DOHH2 (cell line): ENCODE measurements at regions not wholly inside any gene's neighbourhood (a gene's known extent, or its start where the extent isn't known, plus 50 kb on each side); places are given as distances from the start of the nearest gene placed in this dataset.

ENCODE experiments used
- H3F3A ChIP-seq: fragments of 200-600 bp; sonication (generic), shearing (Covaris generic); 2 replicates; pipeline ENCODE4 v1.6.0; 2016; ENCODE audit warnings: antibody characterized with exemption, mild to moderate bottlenecking; ENCODE audit not compliant: control insufficient read depth, insufficient read depth
- H3K27ac ChIP-seq: fragments of 200-600 bp; sonication (generic); 2 replicates; pipeline ENCODE4 v1.5.1; 2014; ENCODE audit warnings: low read depth, mild to moderate bottlenecking, low read length, moderate library complexity
- H3K27me3 ChIP-seq: fragments of 200-600 bp; sonication (generic); 2 replicates; pipeline ENCODE4 v1.6.1; 2014; ENCODE audit warnings: mild to moderate bottlenecking, low read length, mixed read lengths; ENCODE audit not compliant: control insufficient read depth
- H3K36me3 ChIP-seq: fragments of 200-600 bp; sonication (generic); 2 replicates; pipeline ENCODE4 v1.6.1; 2014; ENCODE audit warnings: mild to moderate bottlenecking, low read length, moderate library complexity, mixed read lengths; ENCODE audit not compliant: control insufficient read depth
- H3K4me1 ChIP-seq: fragments of 200-600 bp; sonication (generic); 2 replicates; pipeline ENCODE4 v1.6.1; 2014; ENCODE audit warnings: mild to moderate bottlenecking, low read length, mixed read lengths; ENCODE audit not compliant: control insufficient read depth
- H3K4me2 ChIP-seq: fragments of 200-600 bp; sonication (generic); 2 replicates; pipeline ENCODE4 v1.6.0; 2014; ENCODE audit warnings: mild to moderate bottlenecking, low read length, moderate library complexity
- H3K4me3 ChIP-seq: fragments of 200-600 bp; sonication (generic); 2 replicates; pipeline ENCODE4 v1.5.1; 2014; ENCODE audit warnings: mild to moderate bottlenecking, low read length, mixed read lengths
- H3K79me2 ChIP-seq: fragments of 200-600 bp; sonication (generic); 2 replicates; pipeline ENCODE4 v1.6.1; 2014; ENCODE audit warnings: mild to moderate bottlenecking, low read length, mixed read lengths; ENCODE audit not compliant: control insufficient read depth
- H3K9me2 ChIP-seq: fragments of 200-600 bp; sonication (generic); replicated peaks from 2 replicates; pipeline ENCODE4 v1.6.1; 2014; ENCODE audit warnings: mild to moderate bottlenecking, low read length, mixed read lengths; ENCODE audit not compliant: control insufficient read depth
- H3K9me3 ChIP-seq: fragments of 200-600 bp; sonication (generic); 2 replicates; pipeline ENCODE4 v1.6.1; 2014; ENCODE audit warnings: antibody characterized with exemption, low read length, mixed read lengths; ENCODE audit not compliant: control insufficient read depth, insufficient read depth
- H4K20me1 ChIP-seq: fragments of 200-600 bp; sonication (generic); 2 replicates; pipeline ENCODE4 v1.6.0; 2014; ENCODE audit warnings: low read depth, mild to moderate bottlenecking, antibody characterized with exemption, low read length, moderate library complexity; ENCODE audit not compliant: control insufficient read depth, insufficient read depth
- EZH2phosphoT487 ChIP-seq: fragments of 200-600 bp; sonication (generic); IDR thresholded peaks from 2 replicates; pipeline ENCODE4 v1.6.1; 2017; ENCODE audit warnings: borderline replicate concordance, mild to moderate bottlenecking, antibody characterized with exemption, low read length, moderate library complexity, mixed read lengths
- TF ChIP-seq, protein P1 (sequence below): fragments of 200-600 bp; sonication (generic); IDR thresholded peaks from one replicate; pipeline ENCODE4 v1.5.1; 2014; ENCODE audit warnings: antibody characterized with exemption, mild to moderate bottlenecking, low read depth, low read length; ENCODE audit not compliant: poor library complexity, severe bottlenecking

DNA sequence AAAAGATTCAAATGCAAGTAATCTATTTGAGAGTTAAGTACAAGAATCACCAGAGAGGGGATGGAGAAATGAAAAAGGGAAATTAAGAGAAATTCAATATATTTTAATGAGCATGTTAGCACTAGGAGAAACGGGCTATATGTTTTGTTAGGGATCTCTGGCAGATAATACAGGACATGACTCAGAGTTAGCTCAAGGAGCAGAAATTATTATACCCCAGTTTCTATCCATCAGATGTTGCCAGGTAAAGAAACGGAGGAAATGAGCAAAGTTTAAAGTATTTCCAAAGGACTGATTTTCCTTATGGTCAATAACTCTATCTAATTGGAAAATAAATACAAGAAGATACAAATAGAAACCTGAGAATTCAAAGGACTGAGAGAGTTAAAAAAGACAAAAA lies 867.6 kb downstream of the TRAM1L1 start:
- no peak overlapping the region for H3K4me2 ChIP-seq
- no peak for TF ChIP-seq EZH2phosphoT487
- TF ChIP-seq, protein P1, sequence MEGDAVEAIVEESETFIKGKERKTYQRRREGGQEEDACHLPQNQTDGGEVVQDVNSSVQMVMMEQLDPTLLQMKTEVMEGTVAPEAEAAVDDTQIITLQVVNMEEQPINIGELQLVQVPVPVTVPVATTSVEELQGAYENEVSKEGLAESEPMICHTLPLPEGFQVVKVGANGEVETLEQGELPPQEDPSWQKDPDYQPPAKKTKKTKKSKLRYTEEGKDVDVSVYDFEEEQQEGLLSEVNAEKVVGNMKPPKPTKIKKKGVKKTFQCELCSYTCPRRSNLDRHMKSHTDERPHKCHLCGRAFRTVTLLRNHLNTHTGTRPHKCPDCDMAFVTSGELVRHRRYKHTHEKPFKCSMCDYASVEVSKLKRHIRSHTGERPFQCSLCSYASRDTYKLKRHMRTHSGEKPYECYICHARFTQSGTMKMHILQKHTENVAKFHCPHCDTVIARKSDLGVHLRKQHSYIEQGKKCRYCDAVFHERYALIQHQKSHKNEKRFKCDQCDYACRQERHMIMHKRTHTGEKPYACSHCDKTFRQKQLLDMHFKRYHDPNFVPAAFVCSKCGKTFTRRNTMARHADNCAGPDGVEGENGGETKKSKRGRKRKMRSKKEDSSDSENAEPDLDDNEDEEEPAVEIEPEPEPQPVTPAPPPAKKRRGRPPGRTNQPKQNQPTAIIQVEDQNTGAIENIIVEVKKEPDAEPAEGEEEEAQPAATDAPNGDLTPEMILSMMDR, result no peak
- no peak overlapping the region for H3K27ac ChIP-seq
- H3K9me2 ChIP-seq, result no peaks in the 10 kb centered on the region
- H3K4me1 ChIP-seq, result no peaks in the 10 kb centered on the region
- H4K20me1 ChIP-seq, result no peaks in the 10 kb centered on the region
- no peaks in the 10 kb centered on the region for H3K79me2 ChIP-seq
- H3F3A ChIP-seq, result no peaks in the 10 kb centered on the region
- no peaks in the 10 kb centered on the region for H3K9me3 ChIP-seq
- H3K36me3 ChIP-seq, result no peaks in the 10 kb centered on the region
- H3K4me3 ChIP-seq, result no peak overlapping the region
- no peaks in the 10 kb centered on the region for H3K27me3 ChIP-seq

DNA sequence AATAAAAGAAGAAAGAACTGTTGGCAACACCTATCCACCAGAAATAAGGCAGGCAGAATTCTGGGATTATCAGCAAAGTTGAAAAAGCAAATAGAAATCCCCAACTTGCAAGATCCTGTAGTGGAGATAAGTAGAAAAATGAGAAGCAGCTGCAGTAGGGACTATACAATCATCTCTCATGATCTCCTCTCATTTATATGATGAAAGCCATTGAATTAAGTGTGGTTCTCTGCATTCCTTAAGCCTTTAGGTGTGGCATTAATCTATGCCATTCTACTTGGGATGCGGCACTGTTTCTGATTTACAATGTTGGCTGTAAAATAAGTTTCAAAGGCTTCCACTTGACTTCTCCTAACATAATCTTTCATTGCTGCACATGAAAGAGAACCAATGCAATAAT lies 869.8 kb downstream of the TRAM1L1 start:
- no peaks in the 10 kb centered on the region for H3K9me2 ChIP-seq
- no peaks in the 10 kb centered on the region for H4K20me1 ChIP-seq
- H3K9me3 ChIP-seq, result no peaks in the 10 kb centered on the region
- TF ChIP-seq, protein P1, result no peak
- no peak for TF ChIP-seq EZH2phosphoT487
- no peaks in the 10 kb centered on the region for H3K4me1 ChIP-seq
- H3K4me3 ChIP-seq, result no peak overlapping the region
- no peak overlapping the region for H3K27ac ChIP-seq
- H3K27me3 ChIP-seq, result no peaks in the 10 kb centered on the region
- no peaks in the 10 kb centered on the region for H3K79me2 ChIP-seq
- no peak overlapping the region for H3K4me2 ChIP-seq
- no peaks in the 10 kb centered on the region for H3K36me3 ChIP-seq
- H3F3A ChIP-seq, result no peaks in the 10 kb centered on the region

DNA sequence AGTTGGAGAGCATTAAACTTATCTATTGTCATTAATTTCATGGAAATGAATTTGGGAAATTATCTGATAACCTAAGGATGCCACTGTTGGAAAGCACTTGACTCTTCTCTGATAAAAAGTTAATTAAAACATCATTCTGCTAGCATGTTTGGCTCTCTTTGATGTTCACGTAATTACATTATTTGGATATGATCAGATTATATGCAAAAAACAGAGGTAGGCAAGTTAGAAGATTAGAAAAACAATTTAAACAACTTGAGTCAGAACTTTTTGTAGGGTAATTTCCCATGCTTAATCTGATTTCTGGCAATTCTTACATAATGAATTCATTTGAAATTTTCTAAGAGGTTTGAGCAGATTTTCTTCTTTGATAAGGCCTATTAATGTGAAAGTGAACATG lies 882.9 kb downstream of the TRAM1L1 start:
- no peaks in the 10 kb centered on the region for H3K9me3 ChIP-seq
- H3K79me2 ChIP-seq, result no peaks in the 10 kb centered on the region
- H3K4me2 ChIP-seq, result no peak overlapping the region
- no peaks in the 10 kb centered on the region for H4K20me1 ChIP-seq
- TF ChIP-seq, protein P1, result no peak
- TF ChIP-seq EZH2phosphoT487, result no peak
- no peaks in the 10 kb centered on the region for H3K36me3 ChIP-seq
- H3K4me3 ChIP-seq, result no peak overlapping the region
- H3K9me2 ChIP-seq, result no peaks in the 10 kb centered on the region
- no peaks in the 10 kb centered on the region for H3K4me1 ChIP-seq
- H3K27me3 ChIP-seq, result no peaks in the 10 kb centered on the region
- H3K27ac ChIP-seq, result no peak overlapping the region
- no peaks in the 10 kb centered on the region for H3F3A ChIP-seq
